IPS-15b (cell line): ENCODE measurements at regions not wholly inside any gene's neighbourhood (a gene's known extent, or its start where the extent isn't known, plus 50 kb on each side); places are given as distances from the start of the nearest gene placed in this dataset.

Source experiments
- H3K27me3 ChIP-seq: one replicate; pipeline ENCODE4 v1.6.1; 2013; ENCODE audit warnings: low read length; ENCODE audit not compliant: control insufficient read depth, insufficient read depth
- H3K36me3 ChIP-seq: one replicate; pipeline ENCODE4 v1.6.1; 2013; ENCODE audit warnings: low read length; ENCODE audit not compliant: control insufficient read depth, insufficient read depth
- H3K4me1 ChIP-seq: one replicate; pipeline ENCODE4 v1.6.1; 2013; ENCODE audit warnings: mild to moderate bottlenecking, low read length; ENCODE audit not compliant: control insufficient read depth, insufficient read depth
- H3K4me3 ChIP-seq: one replicate; pipeline ENCODE4 v1.5.1; 2013; ENCODE audit warnings: low read depth, low read length
- H3K9ac ChIP-seq: one replicate; pipeline ENCODE4 v1.6.1; 2013; ENCODE audit warnings: low read depth, mild to moderate bottlenecking, low read length
- H3K9me3 ChIP-seq: one replicate; pipeline ENCODE4 v1.6.1; 2013; ENCODE audit warnings: mild to moderate bottlenecking, low read length; ENCODE audit not compliant: control insufficient read depth, insufficient read depth

DNA sequence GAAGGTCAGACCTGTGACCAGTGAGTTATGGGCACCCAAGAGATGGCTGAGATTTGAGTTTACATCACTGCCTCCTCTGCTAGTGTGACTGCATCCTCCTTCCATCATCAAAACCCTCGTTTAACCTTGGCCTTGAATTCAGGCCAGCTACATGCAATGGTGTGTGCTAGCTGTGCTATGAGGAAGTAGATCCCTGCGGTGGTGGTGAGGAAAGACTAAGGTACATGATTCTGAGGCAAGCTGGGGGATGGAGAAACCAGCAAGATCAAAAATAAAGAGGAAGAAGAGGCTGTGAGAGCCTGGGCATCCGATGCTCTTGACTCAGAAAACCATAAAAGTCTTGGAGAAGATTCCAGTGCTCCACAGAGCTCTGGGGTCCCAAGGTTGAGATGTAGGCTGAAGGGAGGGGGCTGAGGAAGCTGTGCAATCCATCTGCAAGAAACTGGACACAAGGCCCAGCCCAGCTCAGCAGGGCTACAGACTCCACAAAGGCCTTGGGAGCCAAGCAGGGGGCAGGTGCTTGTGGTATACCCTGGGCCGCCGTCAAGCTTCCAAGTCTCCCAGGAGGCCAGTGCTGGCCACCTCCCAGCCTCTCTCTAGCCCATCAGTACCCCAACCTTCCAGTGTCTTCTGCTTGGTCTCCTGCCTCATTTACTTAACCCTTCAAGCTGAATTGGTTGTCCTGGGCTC lies 774.8 kb downstream of the VRK1 start:
- Histone ChIP-seq H3K27me3 (no peaks in the 10 kb centered on the region), H3K9me3 (no peaks in the 10 kb centered on the region), H3K36me3 (no peaks in the 10 kb centered on the region), H3K4me3 (no peak overlapping the region), H3K4me1 (peaks cover 6% of the 10 kb centered on the region), H3K9ac (no peak overlapping the region)

DNA sequence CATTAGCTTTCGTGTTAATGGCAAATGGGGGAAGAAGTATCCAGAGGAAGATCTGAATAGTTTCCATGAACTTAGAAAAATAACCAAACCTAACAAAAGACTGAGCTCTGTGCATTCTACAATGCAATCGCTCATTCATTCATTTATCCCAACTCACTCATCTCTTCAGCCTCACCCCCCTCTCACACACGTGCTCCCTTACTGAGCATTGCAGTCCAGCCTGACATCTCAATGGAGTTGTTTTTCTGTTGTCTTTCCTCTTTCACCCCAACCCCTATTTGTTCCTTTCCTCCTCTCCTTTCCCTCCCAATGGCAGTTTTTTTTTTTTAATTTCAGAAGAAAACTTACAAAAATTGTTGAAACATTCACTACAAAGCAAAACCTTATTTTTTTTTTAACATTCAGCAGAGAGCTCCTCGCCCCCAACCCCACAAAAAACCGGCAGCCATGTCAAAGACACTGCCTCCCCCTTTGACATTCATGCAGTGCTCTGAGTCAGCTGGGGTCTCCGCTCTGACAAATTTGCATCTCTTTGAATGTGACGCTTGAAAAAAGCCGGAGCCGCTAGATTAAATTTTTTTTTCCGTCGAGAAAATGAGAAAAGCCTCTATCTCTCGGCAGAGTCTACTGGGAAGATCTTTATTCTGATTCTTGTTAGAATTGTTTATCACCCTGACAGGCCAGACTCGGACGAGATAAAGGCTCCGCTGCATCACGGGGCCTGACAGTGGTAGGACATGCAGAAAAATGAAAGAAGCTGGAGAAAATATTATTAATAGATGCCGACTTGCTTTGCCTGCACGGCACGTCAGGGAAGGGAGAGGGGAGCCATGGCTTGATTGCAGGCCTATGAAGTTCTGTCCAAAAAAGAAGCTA lies 775.6 kb downstream of the VRK1 start:
- Histone ChIP-seq H3K9me3 (no peaks in the 10 kb centered on the region), H3K36me3 (no peaks in the 10 kb centered on the region), H3K27me3 (no peaks in the 10 kb centered on the region), H3K9ac (no peak overlapping the region), H3K4me3 (no peak overlapping the region), H3K4me1 (peaks cover 6% of the 10 kb centered on the region)

DNA sequence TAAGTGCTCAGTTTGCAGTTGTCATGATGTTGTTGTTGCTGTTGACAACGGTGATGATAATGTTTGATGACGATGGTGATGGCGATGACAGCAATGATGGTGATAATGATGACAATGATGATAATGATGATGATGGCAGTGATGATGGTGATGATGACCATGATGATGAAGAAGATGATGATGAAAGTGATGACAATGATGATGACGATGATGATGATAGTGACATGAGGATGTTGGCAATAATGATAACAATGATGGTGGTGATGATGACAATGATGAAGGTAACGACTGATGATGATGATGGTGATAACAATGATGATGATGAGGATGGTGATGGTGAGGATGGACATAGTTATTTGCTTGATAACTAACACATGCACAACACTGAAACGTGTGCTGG lies 778.5 kb downstream of the VRK1 start:
- Histone ChIP-seq H3K9me3 (no peaks in the 10 kb centered on the region), H3K9ac (no peak overlapping the region), H3K4me1 (peaks cover 6% of the 10 kb centered on the region), H3K27me3 (no peaks in the 10 kb centered on the region), H3K36me3 (no peaks in the 10 kb centered on the region), H3K4me3 (no peak overlapping the region)

DNA sequence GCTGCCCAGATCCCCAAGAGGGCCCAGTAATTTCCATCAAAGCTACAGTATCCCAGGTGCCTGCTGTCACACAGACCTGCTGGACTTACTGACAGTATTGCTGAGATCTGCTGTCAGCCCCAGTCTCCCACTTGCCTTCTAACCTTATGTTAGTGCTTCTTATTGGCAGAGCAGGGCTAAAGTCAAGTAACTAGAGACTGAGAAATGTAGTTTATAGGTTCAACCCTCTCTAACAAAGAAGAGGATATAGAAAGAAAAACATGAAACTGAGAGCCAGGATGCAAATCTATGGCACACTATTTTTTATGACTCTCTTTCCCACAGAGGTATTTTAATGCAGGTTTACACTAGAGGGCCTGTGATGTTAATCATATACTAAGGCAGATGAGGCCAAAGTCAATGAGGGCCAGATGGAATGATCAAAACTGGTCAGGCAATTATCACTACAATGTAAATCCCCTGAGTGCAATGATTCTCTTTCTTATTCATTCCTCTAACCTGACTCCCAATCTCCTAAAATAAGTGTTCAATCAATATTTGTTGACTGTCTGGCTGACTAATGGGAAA lies 781.9 kb downstream of the VRK1 start:
- Histone ChIP-seq H3K9me3 (no peaks in the 10 kb centered on the region), H3K36me3 (no peaks in the 10 kb centered on the region), H3K4me1 (no peaks in the 10 kb centered on the region), H3K4me3 (no peak overlapping the region), H3K9ac (no peak overlapping the region), H3K27me3 (no peaks in the 10 kb centered on the region)

DNA sequence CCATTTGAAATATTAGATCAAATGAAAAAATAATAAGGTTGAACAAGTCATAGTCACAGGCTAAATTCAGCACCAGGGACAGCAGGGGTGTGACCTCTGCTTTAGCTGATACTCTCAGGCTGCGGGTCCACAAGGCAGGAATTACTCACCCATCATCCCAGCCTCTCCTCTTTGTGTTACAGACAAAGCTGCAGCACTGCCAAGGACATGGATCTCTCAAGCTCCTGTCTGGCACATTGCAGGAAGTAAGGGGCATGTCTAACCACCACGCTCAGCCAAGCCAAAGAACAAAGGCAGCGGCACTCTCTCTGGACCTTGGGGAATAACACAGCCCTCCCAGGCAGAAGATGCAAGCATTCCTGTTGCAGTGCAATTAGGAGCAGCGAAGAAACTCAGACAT lies 783.8 kb downstream of the VRK1 start:
- H3K4me3 ChIP-seq: no peak overlapping the region
- no peaks in the 10 kb centered on the region for H3K27me3 ChIP-seq
- H3K36me3 ChIP-seq: no peaks in the 10 kb centered on the region
- no peak overlapping the region for H3K9ac ChIP-seq
- H3K9me3 ChIP-seq: no peaks in the 10 kb centered on the region
- no peaks in the 10 kb centered on the region for H3K4me1 ChIP-seq

DNA sequence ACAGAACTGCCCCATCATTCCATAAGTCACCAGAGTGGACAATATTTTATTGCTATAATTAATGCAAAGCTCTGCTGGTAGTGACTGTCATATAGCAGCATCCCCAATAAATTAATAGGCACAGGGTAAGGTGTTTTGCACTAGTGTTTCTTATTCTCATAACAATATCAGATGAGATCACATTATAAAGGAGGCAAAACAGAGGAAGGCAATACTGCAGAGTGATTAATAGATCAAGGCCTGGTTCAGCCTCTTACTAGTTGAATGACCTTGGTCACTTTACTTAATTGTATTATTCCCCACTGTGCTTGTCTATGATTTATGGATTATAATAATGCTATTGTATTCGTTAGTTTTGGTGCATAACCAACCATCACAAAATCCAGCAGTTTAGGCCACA lies 784.8 kb downstream of the VRK1 start:
- no peaks in the 10 kb centered on the region for H3K36me3 ChIP-seq
- H3K27me3 ChIP-seq: no peaks in the 10 kb centered on the region
- no peaks in the 10 kb centered on the region for H3K9me3 ChIP-seq
- H3K9ac ChIP-seq: no peak overlapping the region
- H3K4me1 ChIP-seq: no peaks in the 10 kb centered on the region
- H3K4me3 ChIP-seq: no peak overlapping the region

DNA sequence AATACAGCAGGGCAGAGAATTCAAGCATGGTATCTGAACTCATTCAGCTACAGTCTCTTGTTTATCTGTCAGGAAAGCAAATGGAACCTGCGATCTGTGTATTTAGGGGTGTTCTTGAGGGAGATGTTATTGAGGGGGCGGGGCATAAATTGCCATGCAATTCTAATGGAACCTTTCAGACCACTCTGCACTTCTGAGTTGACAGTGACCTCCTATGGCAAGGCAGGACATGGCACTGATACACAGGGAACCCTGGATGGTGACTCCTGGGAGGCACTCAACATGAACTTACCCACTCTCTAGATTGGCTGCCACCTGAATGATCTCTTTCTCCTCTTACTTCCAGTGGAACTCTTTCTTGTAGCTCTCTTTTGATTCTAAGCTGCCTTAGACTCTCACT lies 787.3 kb downstream of the VRK1 start:
- H3K9ac ChIP-seq: no peak overlapping the region
- no peaks in the 10 kb centered on the region for H3K36me3 ChIP-seq
- no peak overlapping the region for H3K4me3 ChIP-seq
- no peaks in the 10 kb centered on the region for H3K9me3 ChIP-seq
- H3K27me3 ChIP-seq: no peaks in the 10 kb centered on the region
- H3K4me1 ChIP-seq: no peaks in the 10 kb centered on the region

DNA sequence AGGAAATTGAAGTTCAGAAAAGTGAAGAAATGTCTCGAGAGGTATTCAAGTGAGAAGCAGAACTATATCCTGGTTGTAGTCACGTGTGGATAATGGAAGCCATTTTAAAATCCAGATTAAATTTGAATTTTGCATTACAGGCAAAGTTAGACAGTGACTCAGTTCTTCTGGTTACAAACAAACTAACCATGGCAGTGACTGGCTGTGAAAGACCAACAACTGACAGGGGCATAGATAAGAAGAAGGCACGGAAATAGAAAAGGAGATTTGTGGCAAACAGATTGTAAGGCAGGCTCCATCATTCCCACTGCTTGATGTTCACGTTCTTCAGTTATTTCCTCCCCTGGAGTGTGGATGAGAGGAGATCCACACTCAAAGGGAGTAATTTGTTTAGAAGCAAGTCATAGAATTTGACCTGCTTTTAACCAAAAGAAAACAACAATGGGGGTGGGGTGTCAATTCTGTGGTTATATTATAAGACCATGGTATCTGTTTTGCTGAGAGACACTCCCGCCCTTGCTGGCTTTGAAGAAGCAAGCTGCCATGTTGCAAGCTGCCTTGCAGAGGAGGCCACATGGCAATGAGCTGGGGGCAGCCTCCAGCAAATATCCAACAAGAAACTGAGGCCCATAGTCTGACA lies 795.3 kb downstream of the VRK1 start:
- no peaks in the 10 kb centered on the region for H3K36me3 ChIP-seq
- H3K27me3 ChIP-seq: no peaks in the 10 kb centered on the region
- no peak overlapping the region for H3K4me3 ChIP-seq
- no peaks in the 10 kb centered on the region for H3K4me1 ChIP-seq
- no peaks in the 10 kb centered on the region for H3K9me3 ChIP-seq
- H3K9ac ChIP-seq: no peak overlapping the region

DNA sequence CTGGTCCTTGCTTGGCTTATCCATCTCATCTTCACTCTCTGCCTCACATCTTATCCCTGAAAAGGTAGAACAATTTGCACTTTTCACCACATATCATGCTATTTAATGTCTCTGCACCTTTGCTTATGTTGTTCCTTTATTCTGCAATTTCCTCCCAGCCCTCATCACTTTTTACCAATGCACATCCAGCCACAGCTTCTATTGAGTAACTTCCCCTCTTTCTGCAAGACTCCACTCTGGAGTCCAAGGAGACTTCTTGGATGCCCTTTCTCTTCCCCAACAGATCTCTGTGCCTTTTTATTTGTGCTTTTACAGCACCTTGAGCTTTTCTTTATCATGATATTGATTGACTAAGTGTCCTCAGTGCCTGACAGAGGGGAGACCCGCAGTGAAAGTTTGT lies 797.1 kb downstream of the VRK1 start:
- Histone ChIP-seq H3K9me3 (no peaks in the 10 kb centered on the region), H3K4me1 (no peaks in the 10 kb centered on the region), H3K27me3 (no peaks in the 10 kb centered on the region), H3K4me3 (no peak overlapping the region), H3K36me3 (no peaks in the 10 kb centered on the region), H3K9ac (no peak overlapping the region)

DNA sequence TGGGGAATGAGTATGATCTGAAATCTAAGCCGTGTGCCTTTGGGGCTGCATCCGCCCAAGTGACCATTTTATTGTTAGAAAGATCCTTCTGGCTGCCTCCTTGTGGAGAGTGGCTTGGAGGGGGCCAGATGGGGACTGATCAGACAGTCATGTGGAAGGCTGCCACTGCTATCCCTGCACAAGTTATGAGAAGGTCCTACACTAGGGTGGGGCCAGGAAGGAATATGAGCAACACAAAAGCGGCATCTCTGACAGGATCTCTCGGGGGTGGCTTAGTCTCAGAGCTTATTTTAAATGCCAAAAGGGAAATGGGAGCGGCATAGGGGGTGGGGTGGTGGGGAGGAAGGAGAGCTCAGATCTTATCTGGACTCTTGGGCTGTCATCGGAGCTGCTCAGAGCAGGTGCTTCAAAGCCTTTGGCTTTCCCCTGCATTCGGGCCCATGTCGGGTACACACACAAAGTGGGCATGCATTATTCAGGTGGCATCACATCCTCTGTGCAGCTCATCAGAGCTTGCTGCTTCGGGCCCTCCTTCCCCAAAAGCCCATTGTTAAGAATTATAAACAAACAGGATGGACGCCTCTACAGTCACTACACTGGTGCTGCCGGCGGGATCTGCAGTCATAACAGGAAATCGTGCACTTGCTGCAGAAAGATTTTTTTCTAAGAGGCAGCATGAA lies 805.4 kb downstream of the VRK1 start:
- Histone ChIP-seq H3K36me3 (no peaks in the 10 kb centered on the region), H3K27me3 (no peaks in the 10 kb centered on the region), H3K4me3 (no peak overlapping the region), H3K9ac (no peak overlapping the region), H3K9me3 (no peaks in the 10 kb centered on the region), H3K4me1 (no peaks in the 10 kb centered on the region)

DNA sequence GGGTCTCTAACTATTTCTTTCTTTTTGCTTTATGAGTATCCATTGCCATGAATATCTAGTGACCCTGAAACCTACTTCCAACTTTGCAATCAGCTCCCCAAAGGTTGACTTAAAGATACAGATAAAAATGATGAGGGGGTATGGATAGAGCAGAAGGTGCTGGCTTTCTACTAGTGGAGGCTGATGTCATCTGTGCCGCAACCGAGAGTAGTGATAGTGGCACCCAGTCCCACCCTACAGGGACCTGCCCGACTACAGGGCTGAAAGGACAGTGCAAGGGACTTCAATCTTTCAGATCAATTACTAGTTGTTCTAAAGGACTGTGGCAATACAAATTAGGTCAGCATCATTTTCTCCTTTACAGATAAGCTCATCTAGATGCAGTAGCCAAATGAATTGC lies 806.0 kb downstream of the VRK1 start:
- H3K4me3 ChIP-seq: no peak overlapping the region
- H3K9ac ChIP-seq: no peak overlapping the region
- no peaks in the 10 kb centered on the region for H3K4me1 ChIP-seq
- H3K36me3 ChIP-seq: no peaks in the 10 kb centered on the region
- no peaks in the 10 kb centered on the region for H3K27me3 ChIP-seq
- no peaks in the 10 kb centered on the region for H3K9me3 ChIP-seq
